Liver (tissue), 7 donors: ENCODE measurements at regions not wholly inside any gene's neighbourhood (a gene's known extent, or its start where the extent isn't known, plus 50 kb on each side); places are given as distances from the start of the nearest gene placed in this dataset.
A peak's percentile ranks its signal among the peaks of the same experiment; 100 is the strongest.

Source experiments
- DNase-seq: peaks from one replicate; pipeline ENCODE4 v3.0.0-alpha.2; 2017; ENCODE audit warnings: low spot score
- H3K27ac ChIP-seq, 2 donors: one replicate each; pipeline ENCODE4 v1.7.0; 2013; ENCODE audit warnings: inconsistent platforms in 2 of 2, low read length in 2 of 2, control low read depth in 1 of 2, low read depth in 1 of 2, mild to moderate bottlenecking in 1 of 2
- H3K27me3 ChIP-seq, 4 donors: one replicate each; pipeline versions ENCODE4 v1.6.1 to v1.7.0; 2013; ENCODE audit warnings: low read length in 3 of 4, inconsistent platforms in 1 of 4, mild to moderate bottlenecking in 1 of 4, moderate library complexity in 1 of 4; ENCODE audit not compliant: control insufficient read depth in 4 of 4, insufficient read depth in 4 of 4
- H3K36me3 ChIP-seq, 4 donors: one replicate each; pipeline versions ENCODE4 v1.6.1 to v1.7.0; 2013; ENCODE audit warnings: low read length in 3 of 4, mild to moderate bottlenecking in 3 of 4, low read depth in 1 of 4, moderate library complexity in 1 of 4; ENCODE audit not compliant: control insufficient read depth in 4 of 4, insufficient read depth in 3 of 4
- H3K4me1 ChIP-seq, 4 donors: one replicate each; pipeline versions ENCODE4 v1.6.1 to v1.7.0; 2013; ENCODE audit warnings: low read length in 3 of 4, mild to moderate bottlenecking in 3 of 4, moderate library complexity in 1 of 4; ENCODE audit not compliant: control insufficient read depth in 4 of 4, insufficient read depth in 4 of 4
- H3K4me3 ChIP-seq, 3 donors: one replicate each; pipeline versions ENCODE4 v1.6.1 to v1.7.0; 2013; ENCODE audit warnings: low read length in 3 of 3, control low read depth in 1 of 3, low read depth in 1 of 3, mild to moderate bottlenecking in 1 of 3
- H3K9ac ChIP-seq, 2 donors: one replicate each; pipeline ENCODE4 v1.7.0; 2013; ENCODE audit warnings: low read length in 2 of 2, mild to moderate bottlenecking in 2 of 2, moderate library complexity in 2 of 2, control low read depth in 1 of 2, low read depth in 1 of 2
- H3K9me3 ChIP-seq, 4 donors: one replicate each; pipeline versions ENCODE4 v1.6.1 to v1.7.0; 2013; ENCODE audit warnings: low read length in 3 of 4; ENCODE audit not compliant: control insufficient read depth in 4 of 4
- ATF3 ChIP-seq: IDR thresholded peaks from 2 replicates; pipeline ENCODE4 v1.6.1; 2016; ENCODE audit warnings: antibody characterized with exemption
- EGR1 ChIP-seq, 2 donors: IDR thresholded peaks; 2 replicates each; pipeline ENCODE4 v1.6.1; 2016 to 2018; ENCODE audit warnings: antibody characterized with exemption in 2 of 2, low read depth in 2 of 2
- FOXA1 ChIP-seq: IDR thresholded peaks from 2 replicates; pipeline ENCODE4 v1.6.1; 2016; ENCODE audit warnings: antibody characterized with exemption
- FOXA2 ChIP-seq: IDR thresholded peaks from 2 replicates; pipeline ENCODE4 v1.6.1; 2016; ENCODE audit warnings: antibody characterized with exemption
- GABPA ChIP-seq, 2 donors: IDR thresholded peaks in 1 of 2; conservative IDR thresholded peaks in 1 of 2; 2 replicates each; pipeline ENCODE4 v1.6.1; 2016; ENCODE audit warnings: antibody characterized with exemption in 2 of 2, mild to moderate bottlenecking in 1 of 2, moderate library complexity in 1 of 2
- HNF4A ChIP-seq, 2 donors: conservative IDR thresholded peaks; 2 replicates each; pipeline ENCODE4 v1.6.1; 2016; ENCODE audit warnings: antibody characterized with exemption in 2 of 2, mild to moderate bottlenecking in 2 of 2
- JUND ChIP-seq, 2 donors: IDR thresholded peaks; 2 replicates each; pipeline ENCODE4 v1.6.1; 2016; ENCODE audit warnings: antibody characterized with exemption in 2 of 2
- MAX ChIP-seq: IDR thresholded peaks from 2 replicates; pipeline ENCODE4 v1.6.1; 2016; ENCODE audit warnings: antibody characterized with exemption
- RAD21 ChIP-seq, 2 donors: IDR thresholded peaks; 2 replicates each; pipeline ENCODE4 v1.6.1; 2016; ENCODE audit warnings: antibody characterized with exemption in 2 of 2, mild to moderate bottlenecking in 2 of 2
- REST ChIP-seq: IDR thresholded peaks from 2 replicates; pipeline ENCODE4 v1.6.1; 2016; ENCODE audit warnings: antibody characterized with exemption, mild to moderate bottlenecking
- RXRA ChIP-seq, 2 donors: IDR thresholded peaks; 2 replicates each; pipeline ENCODE4 v1.6.1; 2017 to 2018; ENCODE audit warnings: antibody characterized with exemption in 2 of 2, mild to moderate bottlenecking in 1 of 2
- SP1 ChIP-seq: IDR thresholded peaks from 2 replicates; pipeline ENCODE4 v1.6.1; 2018; ENCODE audit warnings: antibody characterized with exemption, mild to moderate bottlenecking
- TAF1 ChIP-seq: conservative IDR thresholded peaks from 2 replicates; pipeline ENCODE4 v1.6.1; 2016; ENCODE audit warnings: antibody characterized with exemption, mild to moderate bottlenecking
- YY1 ChIP-seq: IDR thresholded peaks from 2 replicates; pipeline ENCODE4 v1.6.1; 2016; ENCODE audit warnings: antibody characterized with exemption, mild to moderate bottlenecking
- ZBTB33 ChIP-seq: IDR thresholded peaks from 2 replicates; pipeline ENCODE4 v1.6.1; 2016; ENCODE audit warnings: antibody characterized with exemption
- WGBS: extraction: QIAGEN DNeasy Blood & Tissue Kit; methylation state at CpG from one replicate; pipeline ENCODE4 v1.1.7; 2013; 5-methylcytosine and 5-hydroxymethylcytosine counted together
- donor health status: healthy.
- donor health status: healthy.
- donor health status: healthy.
- donor health status: healthy.

GRCh38 chr1:233461847-233462246, 134.3 kb downstream of the MAP3K21 start (continued):
- TF ChIP-seq REST: no peak
- TF ChIP-seq FOXA2: no peak
- TF ChIP-seq YY1: no peak
- TF ChIP-seq RAD21 (IDR thresholded peaks at IDR 0.05): peak in 1 of 2 donors; percentile 58
- TF ChIP-seq GABPA (IDR thresholded peaks at IDR 0.05 in 1 of 2, conservative IDR thresholded peaks at IDR 0.05 in 1 of 2): no peak
- peak; percentile 95 to 99 for TF ChIP-seq HNF4A (conservative IDR thresholded peaks at IDR 0.05)
- peak; percentile 65 for TF ChIP-seq SP1
- TF ChIP-seq FOXA1: no peak
- TF ChIP-seq JUND (IDR thresholded peaks at IDR 0.05): peak in 1 of 2 donors; percentile 30

GRCh38 chr1:233463333-233463732, 135.8 kb downstream of the MAP3K21 start:
- Histone ChIP-seq H3K9me3 (no peaks in the 10 kb centered on the region), H3K27me3 (no peaks in the 10 kb centered on the region), H3K4me3 (no peak overlapping the region), H3K36me3 (no peaks in the 10 kb centered on the region), H3K9ac (no peak overlapping the region), H3K27ac (no peak overlapping the region), H3K4me1 (peaks cover 0 to 6% (median 0%) of the 10 kb centered on the region in 4 donors)
- no peak for DNase-seq
- no peak for TF ChIP-seq REST
- TF ChIP-seq ATF3: no peak
- no peak for TF ChIP-seq GABPA (IDR thresholded peaks at IDR 0.05 in 1 of 2, conservative IDR thresholded peaks at IDR 0.05 in 1 of 2)
- TF ChIP-seq FOXA2: no peak
- TF ChIP-seq JUND (IDR thresholded peaks at IDR 0.05): no peak
- no peak for TF ChIP-seq EGR1 (IDR thresholded peaks at IDR 0.05; ENCODE audit: low read depth in 2 of 2)
- no peak for TF ChIP-seq MAX
- no peak for TF ChIP-seq ZBTB33
- TF ChIP-seq SP1: no peak
- no peak for TF ChIP-seq HNF4A (conservative IDR thresholded peaks at IDR 0.05)
- TF ChIP-seq TAF1: no peak
- TF ChIP-seq RXRA (IDR thresholded peaks at IDR 0.05): no peak
- WGBS: 95% methylated on average over 3 of the region's 3 CpGs
